OCI-LY1 (cell line): ENCODE measurements at regions not wholly inside any gene's neighbourhood (a gene's known extent, or its start where the extent isn't known, plus 50 kb on each side); places are given as distances from the start of the nearest gene placed in this dataset.

Source experiments
- H2AFZ ChIP-seq: fragments of 200-600 bp; sonication (generic), shearing (Covaris generic); 2 replicates; pipeline ENCODE4 v1.6.0; 2014; ENCODE audit warnings: antibody characterized with exemption, mild to moderate bottlenecking, low read length
- H3F3A ChIP-seq: fragments of 200-600 bp; sonication (generic), shearing (Covaris generic); 2 replicates; pipeline ENCODE4 v1.6.0; 2014; ENCODE audit warnings: mild to moderate bottlenecking, antibody characterized with exemption, low read length, moderate library complexity; ENCODE audit not compliant: insufficient read depth
- H3K27ac ChIP-seq: fragments of 200-600 bp; sonication (generic); 2 replicates; pipeline ENCODE4 v1.5.1; 2014; ENCODE audit warnings: low read length, mixed run types, mild to moderate bottlenecking, low read depth; ENCODE audit not compliant: poor library complexity, severe bottlenecking
- H3K27me3 ChIP-seq: fragments of 200-600 bp; sonication (generic); 2 replicates; pipeline ENCODE4 v1.6.0; 2014; ENCODE audit warnings: antibody characterized with exemption, mild to moderate bottlenecking, low read length, moderate library complexity; ENCODE audit not compliant: insufficient read depth
- H3K36me3 ChIP-seq: fragments of 200-600 bp; sonication (generic); 2 replicates; pipeline ENCODE4 v1.6.1; 2014; ENCODE audit warnings: mild to moderate bottlenecking, antibody characterized with exemption, low read length, moderate library complexity, mixed read lengths; ENCODE audit not compliant: insufficient read depth
- H3K4me1 ChIP-seq: fragments of 200-600 bp; sonication (generic); 2 replicates; pipeline ENCODE4 v1.5.1; 2014; ENCODE audit warnings: mild to moderate bottlenecking, low read length, moderate library complexity; ENCODE audit not compliant: insufficient read depth, severe bottlenecking
- H3K4me2 ChIP-seq: fragments of 200-600 bp; sonication (generic), shearing (Covaris generic); 2 replicates; pipeline ENCODE4 v1.6.1; 2014; ENCODE audit warnings: low read length
- H3K4me3 ChIP-seq: fragments of 200-600 bp; sonication (generic); 2 replicates; pipeline ENCODE4 v1.5.1; 2014; ENCODE audit warnings: low read length, low read depth, mild to moderate bottlenecking, mixed read lengths; ENCODE audit not compliant: poor library complexity, severe bottlenecking
- H3K79me2 ChIP-seq: fragments of 200-600 bp; shearing (Covaris generic); 2 replicates; pipeline ENCODE4 v1.6.1; 2016; ENCODE audit warnings: mixed run types, low read length, mixed read lengths; ENCODE audit not compliant: insufficient read depth
- H3K9ac ChIP-seq: fragments of 200-600 bp; sonication (generic), shearing (Covaris generic); 2 replicates; pipeline ENCODE4 v1.6.1; 2014; ENCODE audit warnings: mild to moderate bottlenecking, low read length, mixed read lengths
- H3K9me2 ChIP-seq: fragments of 200-600 bp; sonication (generic), shearing (Covaris generic); 2 replicates; pipeline ENCODE4 v1.6.1; 2014; ENCODE audit warnings: low read depth, mild to moderate bottlenecking, low read length, mixed read lengths
- H3K9me3 ChIP-seq: fragments of 200-600 bp; shearing (Covaris generic); 2 replicates; pipeline ENCODE4 v1.6.1; 2014; ENCODE audit warnings: low read length, mixed read lengths
- H4K20me1 ChIP-seq: fragments of 200-600 bp; sonication (generic), shearing (Covaris generic); 2 replicates; pipeline ENCODE4 v1.6.0; 2016; ENCODE audit warnings: mild to moderate bottlenecking, low read length; ENCODE audit not compliant: insufficient read depth
- CTCF ChIP-seq: fragments of 200-600 bp; sonication (generic), shearing (Covaris generic); IDR thresholded peaks from 2 replicates; pipeline ENCODE4 v1.5.1; 2017; ENCODE audit warnings: mild to moderate bottlenecking, antibody characterized with exemption, low read length, moderate library complexity, mixed read lengths
- EZH2 ChIP-seq: fragments of 200-600 bp; sonication (generic), shearing (Covaris generic); IDR thresholded peaks from 2 replicates; pipeline ENCODE4 v1.8.0; 2017; ENCODE audit warnings: borderline replicate concordance, mixed run types, mild to moderate bottlenecking, antibody characterized with exemption, low read length, moderate library complexity, mixed read lengths

DNA sequence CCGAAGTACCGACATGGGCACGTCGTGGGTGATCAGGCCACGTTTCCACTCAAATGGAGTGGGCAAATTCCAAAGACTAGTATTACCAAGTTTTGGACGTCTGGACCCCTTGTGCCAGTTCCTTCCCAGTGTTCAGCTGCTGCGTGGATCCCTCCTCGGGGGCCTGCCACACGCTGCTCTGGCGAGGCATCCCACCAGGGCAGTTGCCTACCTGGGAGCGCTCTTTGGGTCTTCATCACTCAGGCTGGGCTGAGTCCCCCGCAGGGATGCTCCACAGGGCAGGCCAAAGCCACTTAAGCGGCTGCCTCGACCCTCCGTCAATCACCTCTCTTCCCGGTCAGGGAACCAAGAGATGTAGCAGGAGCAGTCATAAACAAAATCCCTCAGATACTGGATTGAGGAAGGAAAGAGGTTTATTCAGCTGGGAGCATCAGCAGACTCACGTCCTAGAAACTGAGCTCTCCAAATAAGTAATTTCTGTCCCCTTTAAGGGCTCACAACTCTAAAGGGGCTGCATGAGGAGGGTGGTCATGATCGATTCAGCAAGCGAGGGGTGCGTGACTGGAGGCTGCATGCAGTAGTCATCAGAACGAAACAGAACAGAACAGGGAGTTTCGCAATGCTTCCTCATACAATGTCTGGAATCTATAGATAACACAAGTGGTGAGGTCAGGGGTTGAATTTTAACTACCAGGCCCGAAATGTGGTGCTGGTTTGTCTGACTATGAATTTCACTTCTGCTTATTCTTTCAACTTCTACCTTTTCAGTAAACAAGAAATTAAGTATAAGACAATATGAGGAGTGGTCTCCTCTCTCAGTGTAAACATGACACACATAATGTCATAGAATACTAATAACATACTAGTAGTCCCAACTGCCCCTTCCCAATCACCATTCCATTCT lies 998.6 kb upstream of the NCAM2 start:
- no peak overlapping the region for H3K4me3 ChIP-seq
- H3K4me1 ChIP-seq, result no peaks in the 10 kb centered on the region
- no peak overlapping the region for H3K9ac ChIP-seq
- H2AFZ ChIP-seq, result no peak overlapping the region
- H3K36me3 ChIP-seq, result no peaks in the 10 kb centered on the region
- H3F3A ChIP-seq, result no peaks in the 10 kb centered on the region
- no peaks in the 10 kb centered on the region for H3K9me3 ChIP-seq
- no peaks in the 10 kb centered on the region; the same call in 1 of the 2 replicates for H3K9me2 ChIP-seq
- H3K79me2 ChIP-seq, result no peaks in the 10 kb centered on the region
- H3K4me2 ChIP-seq, result no peak overlapping the region
- no peaks in the 10 kb centered on the region for H3K27me3 ChIP-seq
- H3K27ac ChIP-seq, result no peak overlapping the region
- TF ChIP-seq EZH2 (no peak), CTCF (no peak)
- H4K20me1 ChIP-seq, result no peaks in the 10 kb centered on the region

DNA sequence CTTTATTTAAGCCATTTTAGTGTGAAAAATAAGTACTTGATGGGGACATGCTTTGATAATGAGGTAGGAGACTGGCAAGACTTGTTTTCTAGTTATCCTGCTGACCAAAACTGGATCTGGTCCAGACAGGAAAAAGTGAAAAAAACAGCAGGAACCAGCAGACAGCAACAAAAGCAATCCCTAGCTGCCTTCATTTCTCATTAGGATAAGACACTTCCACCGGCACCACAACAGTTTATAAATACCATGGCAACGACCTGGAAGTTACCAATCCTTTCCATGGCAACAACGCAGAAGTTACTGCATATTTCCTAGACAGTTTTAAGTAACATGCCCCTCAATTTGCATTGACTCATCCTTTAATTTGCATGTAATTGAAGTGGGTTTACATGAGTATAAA lies 993.8 kb upstream of the NCAM2 start:
- no peak for TF ChIP-seq EZH2
- Histone ChIP-seq H3K27ac (no peak overlapping the region), H3K9me2 (no peaks in the 10 kb centered on the region; the same call in 1 of the 2 replicates), H3K79me2 (no peaks in the 10 kb centered on the region), H4K20me1 (no peaks in the 10 kb centered on the region), H3K4me3 (no peak overlapping the region), H3K4me2 (no peak overlapping the region), H3F3A (no peaks in the 10 kb centered on the region), H3K36me3 (no peaks in the 10 kb centered on the region), H2AFZ (no peak overlapping the region), H3K27me3 (no peaks in the 10 kb centered on the region), H3K9ac (no peak overlapping the region), H3K9me3 (no peaks in the 10 kb centered on the region), H3K4me1 (no peaks in the 10 kb centered on the region)

DNA sequence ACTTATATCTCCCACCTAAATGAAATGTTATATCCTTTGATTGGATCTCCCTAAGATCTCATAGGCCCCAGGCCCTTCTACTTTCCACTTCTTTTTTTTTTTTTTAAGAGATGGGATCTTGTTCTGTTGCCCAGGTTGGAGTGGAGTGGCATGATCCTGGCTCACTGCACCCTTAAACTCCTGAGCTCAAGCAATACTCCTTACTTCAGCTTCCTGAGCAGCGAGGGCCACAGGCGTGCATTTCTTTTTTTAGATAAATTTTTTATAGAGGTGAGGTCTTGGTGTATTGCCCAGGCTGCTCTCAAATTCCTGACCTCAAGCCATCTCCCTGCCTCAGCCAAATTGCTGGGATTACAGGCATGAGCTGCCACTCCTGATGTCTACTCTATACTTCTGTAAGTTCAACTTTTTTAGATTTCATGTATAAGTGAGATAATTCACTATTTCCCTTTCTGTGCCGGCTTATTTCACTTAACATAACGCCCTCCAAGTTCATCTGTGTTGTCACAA lies 987.5 kb upstream of the NCAM2 start:
- H3K27me3 ChIP-seq, result no peaks in the 10 kb centered on the region
- H3K4me3 ChIP-seq, result no peak overlapping the region
- H4K20me1 ChIP-seq, result no peaks in the 10 kb centered on the region
- H3F3A ChIP-seq, result no peaks in the 10 kb centered on the region
- no peak overlapping the region for H3K9ac ChIP-seq
- no peaks in the 10 kb centered on the region for H3K36me3 ChIP-seq
- no peaks in the 10 kb centered on the region for H3K9me3 ChIP-seq
- TF ChIP-seq CTCF, result no peak
- no peak for TF ChIP-seq EZH2
- no peak overlapping the region for H3K27ac ChIP-seq
- no peaks in the 10 kb centered on the region for H3K9me2 ChIP-seq
- no peak overlapping the region for H2AFZ ChIP-seq
- H3K4me2 ChIP-seq, result no peak overlapping the region
- H3K79me2 ChIP-seq, result no peaks in the 10 kb centered on the region
- H3K4me1 ChIP-seq, result no peaks in the 10 kb centered on the region

GRCh38 chr21:20013851-20014250 lies 984.4 kb upstream of the NCAM2 start:
- Histone ChIP-seq H3K4me3 (no peak overlapping the region), H3K9me3 (no peaks in the 10 kb centered on the region), H3K79me2 (no peaks in the 10 kb centered on the region), H3K36me3 (no peaks in the 10 kb centered on the region), H3K4me2 (no peak overlapping the region), H4K20me1 (no peaks in the 10 kb centered on the region), H3K9me2 (no peaks in the 10 kb centered on the region), H3F3A (no peaks in the 10 kb centered on the region), H3K4me1 (no peaks in the 10 kb centered on the region), H3K27me3 (no peaks in the 10 kb centered on the region), H2AFZ (no peak overlapping the region), H3K27ac (no peak overlapping the region), H3K9ac (no peak overlapping the region)
- TF ChIP-seq CTCF (no peak), EZH2 (no peak)
